Astrocyte (in vitro differentiated cells and primary cell): ENCODE measurements at regions not wholly inside any gene's neighbourhood (a gene's known extent, or its start where the extent isn't known, plus 50 kb on each side); places are given as distances from the start of the nearest gene placed in this dataset.
A peak's percentile ranks its signal among the peaks of the same experiment; 100 is the strongest.

ENCODE experiments used
- DNase-seq: peaks from one replicate; pipeline ENCODE4 v3.0.0-alpha.2; 2010; ENCODE audit warnings: low read depth
- FAIRE-seq: peaks from 2 replicates; lab custom pipeline; 2011; peaks lifted over from hg19 to GRCh38; lab: Jason Lieb, UNC
- H2AFZ ChIP-seq: 2 replicates; pipeline ENCODE4 v1.6.0; 2012; ENCODE audit warnings: low read depth, low read length, inconsistent platforms
- H3K27ac ChIP-seq: 2 replicates; pipeline ENCODE4 v1.5.1; 2011; ENCODE audit warnings: low read depth, low read length, inconsistent platforms
- H3K27me3 ChIP-seq: 2 replicates; pipeline ENCODE4 v1.6.0; 2011; ENCODE audit warnings: low read length, inconsistent platforms; ENCODE audit not compliant: insufficient read depth
- H3K36me3 ChIP-seq: 2 replicates; pipeline ENCODE4 v1.5.1; 2011; ENCODE audit warnings: low read length, inconsistent platforms; ENCODE audit not compliant: insufficient read depth
- H3K4me1 ChIP-seq: 2 replicates; pipeline ENCODE4 v1.5.1; 2011; ENCODE audit warnings: low read length, inconsistent platforms; ENCODE audit not compliant: insufficient read depth
- H3K4me2 ChIP-seq: 2 replicates; pipeline ENCODE4 v1.6.0; 2012; ENCODE audit warnings: low read length, inconsistent platforms
- H3K4me3 ChIP-seq: 2 replicates; pipeline ENCODE4 v1.5.1; 2011; ENCODE audit warnings: low read depth, mild to moderate bottlenecking, low read length, inconsistent platforms; ENCODE audit not compliant: insufficient read depth
- H3K79me2 ChIP-seq: 2 replicates; pipeline ENCODE4 v1.6.0; 2012; ENCODE audit warnings: mild to moderate bottlenecking, low read length, inconsistent platforms; ENCODE audit not compliant: insufficient read depth
- H3K9ac ChIP-seq: 2 replicates; pipeline ENCODE4 v1.6.0; 2012; ENCODE audit warnings: mild to moderate bottlenecking, low read length, inconsistent platforms
- H3K9me3 ChIP-seq: 2 replicates; pipeline ENCODE4 v1.5.1; 2012; ENCODE audit warnings: low read depth, mild to moderate bottlenecking, low read length, inconsistent platforms; ENCODE audit not compliant: insufficient read depth
- H4K20me1 ChIP-seq: 2 replicates; pipeline ENCODE4 v1.6.0; 2012; ENCODE audit warnings: low read length, inconsistent platforms; ENCODE audit not compliant: insufficient read depth
- H3K27ac Mint-ChIP-seq: one replicate; pipeline ENCODE4 v1.8.0; 2021; ENCODE audit warnings: mild to moderate bottlenecking, mixed read lengths; ENCODE audit not compliant: unreplicated experiment
- H3K27me3 Mint-ChIP-seq: one replicate; pipeline ENCODE4 v1.8.0; 2021; ENCODE audit warnings: low read depth, mixed read lengths; ENCODE audit not compliant: unreplicated experiment
- H3K36me3 Mint-ChIP-seq: one replicate; pipeline ENCODE4 v1.8.0; 2021; ENCODE audit warnings: low read depth, mixed read lengths; ENCODE audit not compliant: unreplicated experiment
- H3K4me1 Mint-ChIP-seq: one replicate; pipeline ENCODE4 v1.8.0; 2021; ENCODE audit warnings: low read depth, mixed read lengths; ENCODE audit not compliant: unreplicated experiment
- H3K4me3 Mint-ChIP-seq: one replicate; pipeline ENCODE4 v1.8.0; 2021; ENCODE audit warnings: mild to moderate bottlenecking, moderate library complexity, mixed read lengths; ENCODE audit not compliant: unreplicated experiment
- H3K9me3 Mint-ChIP-seq: one replicate; pipeline ENCODE4 v1.8.0; 2021; ENCODE audit warnings: mild to moderate bottlenecking, mixed read lengths; ENCODE audit not compliant: unreplicated experiment
- CTCF ChIP-seq: IDR thresholded peaks from 2 replicates; pipeline ENCODE4 v1.5.1; 2011; ENCODE audit warnings: low read depth, mild to moderate bottlenecking, inconsistent platforms, low read length, moderate library complexity; ENCODE audit not compliant: insufficient read depth
- EZH2 ChIP-seq: IDR thresholded peaks from 2 replicates; pipeline ENCODE4 v1.6.1; 2012; ENCODE audit warnings: mild to moderate bottlenecking, low read length, inconsistent platforms; ENCODE audit not compliant: insufficient read depth

GRCh38 chr16:13864689-13865088 lies 55.3 kb upstream of the ERCC4 start:
- FAIRE-seq, result no peak

GRCh38 chr16:13866073-13866472 lies 53.9 kb upstream of the ERCC4 start:
- Histone ChIP-seq H2AFZ (no peak overlapping the region), H3K9me3 (no peaks in the 10 kb centered on the region), H3K36me3 (no peaks in the 10 kb centered on the region), H3K4me3 (no peak overlapping the region), H3K79me2 (no peaks in the 10 kb centered on the region), H3K4me1 (no peaks in the 10 kb centered on the region), H3K27me3 (no peaks in the 10 kb centered on the region), H3K27ac (no peak overlapping the region), H4K20me1 (no peaks in the 10 kb centered on the region), H3K4me2 (no peak overlapping the region), H3K9ac (no peak overlapping the region)
- no peak overlapping the region for H3K27ac Mint-ChIP-seq
- no peaks in the 10 kb centered on the region for H3K4me1 Mint-ChIP-seq
- TF ChIP-seq CTCF (peak; percentile 51), EZH2 (no peak)
- peaks cover 5% of the 10 kb centered on the region for H3K9me3 Mint-ChIP-seq
- H3K36me3 Mint-ChIP-seq, result no peaks in the 10 kb centered on the region
- H3K4me3 Mint-ChIP-seq, result no peak overlapping the region
- DNase-seq (peak; percentile 53), FAIRE-seq (no peak)
- H3K27me3 Mint-ChIP-seq, result peaks cover 3% of the 10 kb centered on the region

More at GRCh38 chr16:13864689-13865088, 55.3 kb upstream of the ERCC4 start:
- Histone ChIP-seq H3K27me3 (no peaks in the 10 kb centered on the region), H2AFZ (no peak overlapping the region), H3K4me2 (no peak overlapping the region), H3K4me3 (no peak overlapping the region), H3K9me3 (no peaks in the 10 kb centered on the region), H3K36me3 (no peaks in the 10 kb centered on the region), H4K20me1 (no peaks in the 10 kb centered on the region), H3K4me1 (no peaks in the 10 kb centered on the region), H3K27ac (no peak overlapping the region), H3K79me2 (no peaks in the 10 kb centered on the region), H3K9ac (no peak overlapping the region)
- Mint-ChIP-seq H3K4me3 (no peak overlapping the region), H3K27ac (no peak overlapping the region), H3K9me3 (peaks cover 5% of the 10 kb centered on the region), H3K36me3 (no peaks in the 10 kb centered on the region), H3K27me3 (peaks cover 3% of the 10 kb centered on the region), H3K4me1 (no peaks in the 10 kb centered on the region)
- TF ChIP-seq CTCF (no peak), EZH2 (no peak)
- no peak for DNase-seq
